T follicular helper cell (primary cell): ENCODE measurements at regions not wholly inside any gene's neighbourhood (a gene's known extent, or its start where the extent isn't known, plus 50 kb on each side); places are given as distances from the start of the nearest gene placed in this dataset.

Experiments
- DNase-seq: peaks from one replicate; pipeline ENCODE4 v3.0.0-alpha.2; 2020; ENCODE audit warnings: low read depth

GRCh38 chr6:90435207-90435899 lies 138.7 kb upstream of the BACH2 start:
- no peak for DNase-seq

- DNase-seq, result no peak
Measured at GRCh38 chr6:90434094-90434493, 137.5 kb upstream of the BACH2 start.

GRCh38 chr6:90432937-90433336 lies 136.3 kb upstream of the BACH2 start:
- no peak for DNase-seq

DNA sequence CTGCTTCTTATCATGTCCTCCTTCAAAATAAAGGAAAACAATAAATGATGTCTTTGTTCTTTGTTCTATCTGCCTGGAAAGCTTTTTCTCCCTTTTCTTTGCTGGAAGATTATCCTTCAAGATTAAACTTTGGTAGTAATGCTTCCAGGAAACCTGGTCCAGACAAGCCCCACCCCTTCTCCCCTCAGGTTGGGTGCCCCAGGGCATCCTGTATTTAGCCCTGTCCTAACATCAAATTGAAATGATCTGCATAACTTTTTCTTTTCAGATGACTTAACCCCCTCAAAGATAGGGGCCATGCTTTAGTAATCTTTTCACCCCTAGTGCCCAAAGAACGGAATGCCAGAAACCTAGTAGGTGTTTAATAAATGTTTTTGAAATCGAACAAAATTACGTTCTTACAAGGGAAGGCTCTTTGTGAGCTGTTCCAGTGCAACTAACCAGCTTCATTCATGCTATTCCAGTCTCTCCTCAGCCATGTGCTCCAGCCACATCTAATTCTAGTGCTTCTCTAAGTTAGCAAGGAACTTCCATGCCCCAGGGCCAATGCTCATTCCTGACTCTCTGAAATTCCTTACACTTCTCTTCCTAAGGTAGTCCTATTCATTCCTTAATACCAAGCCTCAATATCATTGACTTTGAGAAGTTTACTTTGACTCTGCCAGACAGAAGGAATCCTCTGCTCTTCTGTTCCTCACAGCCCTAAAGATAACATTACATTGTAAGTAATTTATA lies 135.6 kb upstream of the BACH2 start:
- DNase-seq, result no peak

DNA sequence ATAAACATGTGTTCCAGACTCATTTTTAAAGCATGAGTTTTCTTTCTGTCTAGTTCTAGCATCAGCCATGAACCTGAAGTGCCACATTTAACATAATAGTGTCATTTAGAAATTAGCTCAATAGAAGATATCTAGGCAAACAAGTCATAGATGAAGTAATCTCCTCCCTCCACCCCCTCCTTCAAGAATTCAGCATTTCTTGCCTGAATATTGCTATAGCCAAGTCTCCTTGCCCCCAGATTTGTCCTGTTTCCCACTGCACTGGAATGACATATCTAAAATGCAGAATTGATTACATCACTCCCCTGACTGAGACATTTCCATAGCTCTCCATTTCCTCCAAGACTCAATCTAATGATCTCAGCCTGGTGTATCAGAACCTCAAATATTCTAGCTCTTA lies 134.9 kb upstream of the BACH2 start:
- no peak for DNase-seq

DNA sequence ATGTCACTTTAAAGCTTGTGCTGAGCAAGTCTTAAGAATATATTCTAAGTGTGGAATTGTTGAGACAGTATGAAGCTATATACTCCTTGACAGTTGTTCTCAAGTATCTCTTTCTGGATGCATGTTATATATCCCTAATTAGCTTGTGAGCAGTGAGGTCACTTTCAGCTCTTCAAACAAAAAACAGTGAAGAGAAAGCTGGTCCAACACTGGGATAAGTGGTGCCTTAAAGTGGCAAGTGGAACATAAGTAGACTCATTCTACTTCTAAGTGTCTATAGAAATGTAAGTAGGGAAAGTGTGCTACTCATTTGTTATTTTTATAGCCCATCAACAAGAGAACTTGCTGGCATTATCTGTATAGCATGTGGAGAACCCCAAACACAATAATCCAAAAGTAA lies 133.1 kb upstream of the BACH2 start:
- DNase-seq, result no peak

- no peak for DNase-seq
Measured at GRCh38 chr6:90428514-90428913, 131.9 kb upstream of the BACH2 start.

- DNase-seq, result no peak
Measured at GRCh38 chr6:90425161-90425641, 128.6 kb upstream of the BACH2 start.

DNA sequence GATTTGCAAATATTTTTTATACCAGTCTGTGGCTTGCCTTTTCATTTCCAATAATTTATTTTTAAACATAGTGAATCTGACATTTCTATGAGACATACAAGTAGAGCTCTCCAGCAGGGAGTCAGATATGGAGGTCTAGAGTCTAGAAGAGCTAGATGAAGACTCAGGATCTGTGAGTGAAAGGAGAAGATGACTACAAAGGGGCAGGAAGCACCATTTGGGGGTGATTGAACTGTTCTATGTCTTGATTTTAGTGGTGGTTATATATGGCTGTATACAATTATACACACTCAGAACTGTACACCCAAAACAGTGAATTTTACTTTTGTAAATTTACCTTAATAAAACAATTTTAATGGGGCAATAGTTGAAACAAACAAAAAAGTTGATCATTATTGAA lies 127.9 kb upstream of the BACH2 start:
- no peak for DNase-seq

DNA sequence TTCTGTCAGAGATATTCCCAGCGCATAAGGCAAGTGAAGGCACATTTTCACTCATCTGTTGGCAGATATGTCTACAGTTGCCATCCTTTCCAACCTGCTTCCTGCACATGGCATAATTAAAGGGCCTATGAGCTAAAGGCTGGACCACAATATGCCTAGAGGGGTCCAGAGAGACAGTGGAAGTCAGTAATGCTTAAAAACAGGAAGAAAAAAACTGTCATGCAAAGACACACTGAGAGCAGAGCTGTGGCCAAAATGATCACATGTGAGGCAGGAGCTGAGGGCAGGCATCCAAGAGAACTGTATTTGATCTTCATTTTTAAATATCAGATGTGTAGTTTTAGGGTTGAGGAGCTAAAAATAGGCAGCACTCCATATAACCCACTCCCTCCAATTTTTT lies 125.0 kb upstream of the BACH2 start:
- DNase-seq, result no peak

GRCh38 chr6:90420500-90420899 lies 123.9 kb upstream of the BACH2 start:
- no peak for DNase-seq

GRCh38 chr6:90417385-90417784 lies 120.7 kb upstream of the BACH2 start:
- DNase-seq, result no peak

DNA sequence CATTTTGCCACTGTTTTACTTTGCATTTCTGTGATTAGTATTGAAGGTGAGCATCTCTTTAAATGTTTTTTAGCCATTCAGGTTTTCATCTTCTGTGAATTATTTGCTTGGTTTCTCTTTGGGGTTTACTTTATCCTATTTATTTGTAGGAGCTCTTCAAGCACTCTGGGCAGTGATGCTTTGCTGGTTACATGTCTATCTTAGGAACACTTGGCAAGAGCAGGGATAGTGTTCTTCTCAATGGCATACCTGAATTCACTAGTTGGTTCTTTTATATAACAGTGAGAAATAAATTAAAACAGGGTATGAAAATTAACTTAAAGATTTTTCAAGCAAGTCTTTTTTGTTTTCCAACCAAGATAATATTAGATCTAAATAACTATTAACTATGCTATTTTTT lies 119.7 kb upstream of the BACH2 start:
- DNase-seq, result no peak

DNA sequence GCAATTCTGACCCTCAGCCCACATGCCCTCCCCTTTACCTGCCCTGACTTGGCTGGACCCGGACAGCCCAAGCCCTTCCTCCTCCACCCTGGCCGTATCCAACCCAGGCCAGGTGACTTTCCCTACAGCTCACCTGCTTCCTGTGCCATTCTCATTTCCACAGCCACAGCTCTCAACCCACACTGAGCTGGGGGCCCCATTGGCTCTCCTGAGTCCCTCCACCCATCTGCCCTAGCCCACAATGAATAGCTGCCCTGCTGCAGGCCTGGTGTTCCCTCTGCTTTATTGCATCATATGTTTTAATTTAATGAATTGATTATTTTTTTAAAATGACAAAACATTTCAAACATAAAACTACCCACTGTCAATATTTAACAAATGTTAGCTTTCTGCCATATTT lies 118.5 kb upstream of the BACH2 start:
- no peak for DNase-seq

DNA sequence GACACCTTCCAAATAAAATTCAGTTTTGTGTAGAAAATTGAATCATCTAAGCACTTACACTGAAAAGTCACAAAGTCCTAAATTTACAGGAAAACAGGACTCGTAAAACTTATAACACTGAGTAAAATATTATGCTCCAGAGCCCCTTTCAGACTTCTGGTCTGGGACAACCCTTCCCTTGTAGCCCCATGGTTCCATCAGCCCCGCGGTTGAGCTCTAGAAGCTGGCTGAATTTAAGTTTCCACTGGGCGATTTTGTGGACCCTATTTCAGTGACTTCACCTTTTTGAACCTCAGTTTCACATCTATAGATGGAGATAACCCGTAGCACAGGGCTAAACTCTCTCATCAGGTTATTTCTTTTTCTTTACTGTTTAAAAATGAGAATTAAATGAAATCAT lies 117.7 kb upstream of the BACH2 start:
- no peak for DNase-seq

DNA sequence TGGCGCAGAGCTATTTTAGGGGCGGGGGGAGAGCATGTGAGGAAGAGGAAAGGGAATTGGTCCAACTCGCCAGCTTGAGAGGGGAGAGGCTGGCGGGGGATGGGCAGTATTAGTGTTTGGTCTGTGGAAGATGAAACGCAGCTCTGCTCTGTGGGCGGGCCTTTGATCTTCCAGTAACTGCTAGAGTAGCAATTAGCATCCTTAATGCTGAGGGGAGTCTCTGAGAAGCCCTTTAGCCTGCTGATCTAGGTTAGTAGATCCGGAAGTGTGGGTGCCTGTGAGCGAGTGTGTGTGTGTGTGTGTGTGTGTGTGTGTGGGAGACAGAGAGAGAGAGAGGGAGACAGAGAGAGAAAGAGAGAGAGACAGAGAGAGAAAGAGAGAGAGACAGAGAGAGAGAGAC lies 117.2 kb upstream of the BACH2 start:
- DNase-seq, result peak; percentile 55

DNA sequence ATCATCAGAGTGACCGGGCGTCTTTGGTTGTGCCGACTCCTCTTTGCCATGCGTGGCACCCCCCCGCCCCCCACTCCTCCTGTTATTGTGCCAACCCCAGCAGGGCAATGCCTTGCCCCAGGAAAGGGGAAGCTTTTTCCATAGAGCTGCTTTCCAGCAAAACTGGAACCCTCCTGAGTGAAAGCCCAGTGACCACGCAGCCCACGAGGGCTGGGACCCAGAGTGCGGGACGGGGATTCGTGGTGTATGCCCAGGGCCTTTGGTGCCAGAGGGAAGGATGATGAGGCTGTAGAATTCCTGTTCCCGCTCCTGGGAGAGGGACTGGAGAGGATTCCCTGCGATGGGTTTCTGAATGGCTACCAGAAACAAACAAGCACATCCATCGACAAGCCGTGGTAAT lies 116.8 kb upstream of the BACH2 start:
- DNase-seq, result no peak

- DNase-seq, result no peak
Measured at GRCh38 chr6:90412538-90413369, 116.1 kb upstream of the BACH2 start.

DNA sequence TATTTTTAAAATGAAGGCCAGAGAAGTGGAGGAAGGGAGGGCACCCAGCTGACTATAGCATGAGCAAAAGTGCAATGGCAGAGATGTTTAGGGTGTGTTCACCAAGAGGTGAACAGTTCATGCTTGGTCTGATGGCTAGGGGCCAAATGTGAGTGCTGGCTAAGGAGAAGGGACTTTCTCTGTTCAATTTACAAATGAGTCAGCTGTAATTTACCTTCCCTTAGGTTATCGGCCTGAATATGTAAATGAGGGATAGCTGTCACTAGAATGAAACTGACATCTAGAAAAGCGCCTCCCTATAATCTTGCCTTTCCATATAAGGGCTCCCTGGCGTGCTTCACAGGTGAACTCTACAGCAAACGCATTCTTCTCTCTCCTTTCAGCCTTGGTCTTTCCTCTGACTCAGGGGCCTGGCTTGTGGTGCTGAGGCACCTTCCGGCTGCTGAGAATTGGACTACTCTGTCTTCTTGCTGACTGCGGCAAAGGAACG lies 114.7 kb upstream of the BACH2 start:
- peak; percentile 30 for DNase-seq

- DNase-seq, result no peak
Measured at GRCh38 chr6:90409700-90410099, 113.1 kb upstream of the BACH2 start.

DNA sequence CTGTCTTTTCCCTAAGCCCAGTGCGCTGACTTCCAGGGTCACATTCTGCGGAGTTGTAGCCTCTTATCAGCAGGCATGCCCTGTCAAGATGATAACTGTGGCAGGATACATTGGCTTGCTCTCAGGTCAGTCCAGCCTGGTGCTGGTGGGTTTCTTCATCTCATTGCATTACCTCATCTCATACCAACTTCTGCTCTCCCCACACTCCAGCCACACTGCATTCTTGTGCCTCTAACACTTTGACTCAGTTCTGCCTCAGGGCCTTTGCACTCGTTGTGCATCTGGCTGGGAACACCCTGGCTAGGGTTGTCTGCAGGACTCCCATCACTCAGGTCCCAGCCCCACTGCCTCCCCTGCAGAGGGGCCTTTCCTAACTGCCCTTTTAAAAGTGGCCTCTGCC lies 110.3 kb upstream of the BACH2 start:
- DNase-seq, result no peak

GRCh38 chr6:90406142-90406794 lies 109.6 kb upstream of the BACH2 start:
- no peak for DNase-seq
